ENCODE measurements at regions not wholly inside any gene's neighbourhood (a gene's known extent, or its start where the extent isn't known, plus 50 kb on each side); places are given as distances from the start of the nearest gene placed in this dataset.

DNA sequence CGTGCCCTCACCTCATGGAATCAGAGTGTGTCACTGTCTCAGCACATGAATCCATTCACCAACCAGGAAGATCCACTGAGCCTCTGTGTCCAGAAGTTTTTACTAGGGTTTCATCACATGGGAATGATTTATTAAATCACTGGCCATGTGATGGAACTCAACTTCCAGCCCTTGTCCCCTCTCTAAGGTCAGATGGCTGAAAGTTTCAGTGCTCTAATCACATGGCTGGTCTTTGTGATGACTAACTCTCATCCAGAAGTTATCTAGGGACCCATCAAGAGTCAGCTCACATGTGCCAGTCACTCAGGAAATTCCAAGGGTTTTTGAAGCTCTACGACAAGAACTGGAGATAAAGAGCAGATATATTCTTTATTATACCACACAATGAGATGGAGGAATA lies 140.5 kb upstream of the GYPC start:
- H3K18ac ChIP-seq (ENCODE audit: low read depth, low read length), result no peak overlapping the region
- TF ChIP-seq MXI1 (IDR thresholded peaks at IDR 0.05; ENCODE audit: borderline replicate concordance, low read depth, low read length), result no peak
- TF ChIP-seq RAD21 (IDR thresholded peaks at IDR 0.05; ENCODE audit: low read length), result no peak
- TF ChIP-seq, protein P1, sequence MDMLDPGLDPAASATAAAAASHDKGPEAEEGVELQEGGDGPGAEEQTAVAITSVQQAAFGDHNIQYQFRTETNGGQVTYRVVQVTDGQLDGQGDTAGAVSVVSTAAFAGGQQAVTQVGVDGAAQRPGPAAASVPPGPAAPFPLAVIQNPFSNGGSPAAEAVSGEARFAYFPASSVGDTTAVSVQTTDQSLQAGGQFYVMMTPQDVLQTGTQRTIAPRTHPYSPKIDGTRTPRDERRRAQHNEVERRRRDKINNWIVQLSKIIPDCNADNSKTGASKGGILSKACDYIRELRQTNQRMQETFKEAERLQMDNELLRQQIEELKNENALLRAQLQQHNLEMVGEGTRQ (IDR thresholded peaks at IDR 0.05; ENCODE audit: low read depth, low read length), result no peak
- TF ChIP-seq CEBPB (IDR thresholded peaks at IDR 0.05; ENCODE audit: low read depth, low read length), result no peak
- no peak for TF ChIP-seq NFE2L2 (IDR thresholded peaks at IDR 0.05; ENCODE audit: low read depth, low read length)
- TF ChIP-seq, protein P2, sequence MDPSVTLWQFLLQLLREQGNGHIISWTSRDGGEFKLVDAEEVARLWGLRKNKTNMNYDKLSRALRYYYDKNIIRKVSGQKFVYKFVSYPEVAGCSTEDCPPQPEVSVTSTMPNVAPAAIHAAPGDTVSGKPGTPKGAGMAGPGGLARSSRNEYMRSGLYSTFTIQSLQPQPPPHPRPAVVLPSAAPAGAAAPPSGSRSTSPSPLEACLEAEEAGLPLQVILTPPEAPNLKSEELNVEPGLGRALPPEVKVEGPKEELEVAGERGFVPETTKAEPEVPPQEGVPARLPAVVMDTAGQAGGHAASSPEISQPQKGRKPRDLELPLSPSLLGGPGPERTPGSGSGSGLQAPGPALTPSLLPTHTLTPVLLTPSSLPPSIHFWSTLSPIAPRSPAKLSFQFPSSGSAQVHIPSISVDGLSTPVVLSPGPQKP (IDR thresholded peaks at IDR 0.05; ENCODE audit: borderline replicate concordance, low read depth, low read length), result no peak
- no peak for TF ChIP-seq CHD1 (IDR thresholded peaks at IDR 0.05; ENCODE audit: low read depth, low read length)
- no peak for TF ChIP-seq MAZ (IDR thresholded peaks at IDR 0.05; ENCODE audit: borderline replicate concordance, low read depth, low read length)
- TF ChIP-seq, protein P3, sequence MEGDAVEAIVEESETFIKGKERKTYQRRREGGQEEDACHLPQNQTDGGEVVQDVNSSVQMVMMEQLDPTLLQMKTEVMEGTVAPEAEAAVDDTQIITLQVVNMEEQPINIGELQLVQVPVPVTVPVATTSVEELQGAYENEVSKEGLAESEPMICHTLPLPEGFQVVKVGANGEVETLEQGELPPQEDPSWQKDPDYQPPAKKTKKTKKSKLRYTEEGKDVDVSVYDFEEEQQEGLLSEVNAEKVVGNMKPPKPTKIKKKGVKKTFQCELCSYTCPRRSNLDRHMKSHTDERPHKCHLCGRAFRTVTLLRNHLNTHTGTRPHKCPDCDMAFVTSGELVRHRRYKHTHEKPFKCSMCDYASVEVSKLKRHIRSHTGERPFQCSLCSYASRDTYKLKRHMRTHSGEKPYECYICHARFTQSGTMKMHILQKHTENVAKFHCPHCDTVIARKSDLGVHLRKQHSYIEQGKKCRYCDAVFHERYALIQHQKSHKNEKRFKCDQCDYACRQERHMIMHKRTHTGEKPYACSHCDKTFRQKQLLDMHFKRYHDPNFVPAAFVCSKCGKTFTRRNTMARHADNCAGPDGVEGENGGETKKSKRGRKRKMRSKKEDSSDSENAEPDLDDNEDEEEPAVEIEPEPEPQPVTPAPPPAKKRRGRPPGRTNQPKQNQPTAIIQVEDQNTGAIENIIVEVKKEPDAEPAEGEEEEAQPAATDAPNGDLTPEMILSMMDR (conservative IDR thresholded peaks at IDR 0.05; ENCODE audit: low read depth, low read length), result no peak
- no peak for TF ChIP-seq POLR2A (IDR thresholded peaks at IDR 0.05; ENCODE audit: low read depth, low read length)
- TF ChIP-seq MAFK (IDR thresholded peaks at IDR 0.05; ENCODE audit: low read depth, low read length), result no peak
- no peak overlapping the region for H2BK5ac ChIP-seq (ENCODE audit: low read depth, low read length, poor library complexity, severe bottlenecking)
- no TSS peak for BruUV-seq (replicated peaks)
- no peaks in the 10 kb centered on the region for H3K9me1 ChIP-seq (ENCODE audit: insufficient read depth, low read length)
- H3K4me3 ChIP-seq (ENCODE audit: insufficient read depth, low read depth, low read length), result no peak overlapping the region
- dilution Hi-C loops (cut with HindIII; ENCODE audit: low sequenced_read_pairs, unreplicated experiment), result no loop called here
- no peaks in the 10 kb centered on the region for H4K20me1 ChIP-seq (ENCODE audit: insufficient read depth, low read length)
- no peak overlapping the region for H3K23ac ChIP-seq (ENCODE audit: low read depth, low read length)
- no peak overlapping the region for H4K5ac ChIP-seq (ENCODE audit: low read depth, low read length)
- no peak overlapping the region for H3K14ac ChIP-seq (replicated peaks; ENCODE audit: low read depth, low read length)
- H4K8ac ChIP-seq (ENCODE audit: low read depth in 2 of 2, low read length in 2 of 2), result no peak overlapping the region
- H2AK5ac ChIP-seq (ENCODE audit: low read depth, low read length), result no peak overlapping the region
- H3K4me1 ChIP-seq (ENCODE audit: control insufficient read depth, insufficient read depth, low read length), result no peaks in the 10 kb centered on the region
- H3K79me1 ChIP-seq (ENCODE audit: low read depth in 1 of 2, low read length in 2 of 2), result no peaks in the 10 kb centered on the region
- POLR2A ChIA-PET (ENCODE audit: unreplicated experiment), result no interaction called here
- no peaks in the 10 kb centered on the region for H3K9me3 ChIP-seq (ENCODE audit: control insufficient read depth, insufficient read depth, low read length)
- in situ Hi-C loops (cut with MboI; ENCODE audit: low sequenced_read_pairs), result no loop called here
- ATAC-seq (ENCODE audit: low read depth) (no peak), DNase-seq (no peak)
- no peak overlapping the region for H2AFZ ChIP-seq (replicated peaks; ENCODE audit: low read length, poor library complexity)
- H3K9ac ChIP-seq (ENCODE audit: low read depth, low read length), result no peak overlapping the region
- H3K56ac ChIP-seq (ENCODE audit: extremely low read depth, insufficient read depth, low read length), result no peak overlapping the region
- intact Hi-C loops (cut with micrococcal nuclease), result no loop called here
- H3K4me2 ChIP-seq (ENCODE audit: low read depth, low read length), result no peak overlapping the region
- no CpG with 5 or more reads among the region's 2 CpGs for WGBS, 2 experiments (ENCODE audit: extremely low coverage in 2 of 2, insufficient read length in 1 of 2)
- H2BK120ac ChIP-seq (ENCODE audit: low read depth, low read length), result no peak overlapping the region
- H4K91ac ChIP-seq (ENCODE audit: insufficient read depth, low read depth, low read length), result no peak overlapping the region
- no peaks in the 10 kb centered on the region for H3K36me3 ChIP-seq (ENCODE audit: control insufficient read depth, insufficient read depth, low read length)
- H3K27ac ChIP-seq (ENCODE audit: insufficient read depth, low read length), result no peak overlapping the region
- no peak overlapping the region for H2BK20ac ChIP-seq (ENCODE audit: low read depth, low read length)
- no peak overlapping the region for H2BK15ac ChIP-seq (ENCODE audit: low read depth, low read length)
- CTCF ChIA-PET, result no interaction called here
- H3K27me3 ChIP-seq (ENCODE audit: control insufficient read depth, insufficient read depth, low read length), result no peaks in the 10 kb centered on the region
- no peak overlapping the region for H3K4ac ChIP-seq (ENCODE audit: low read depth, low read length)
- no peak overlapping the region for H2AK9ac ChIP-seq (replicated peaks; ENCODE audit: low read depth, low read length, poor library complexity)

Measured in IMR-90 (cell line).